Glutamatergic neuron (in vitro differentiated cells): ENCODE measurements at regions not wholly inside any gene's neighbourhood (a gene's known extent, or its start where the extent isn't known, plus 50 kb on each side); places are given as distances from the start of the nearest gene placed in this dataset.

Source experiments
- DNase-seq: peaks from one replicate; pipeline ENCODE4 v3.0.0; 2022
- H3K27ac Mint-ChIP-seq: one replicate; pipeline ENCODE4 v1.8.0; 2020; ENCODE audit warnings: mild to moderate bottlenecking, mixed read lengths, inconsistent platforms; ENCODE audit not compliant: unreplicated experiment
- H3K27me3 Mint-ChIP-seq: one replicate; pipeline ENCODE4 v1.8.0; 2020; ENCODE audit warnings: mild to moderate bottlenecking, moderate library complexity, mixed read lengths, inconsistent platforms; ENCODE audit not compliant: unreplicated experiment
- H3K36me3 Mint-ChIP-seq: one replicate; pipeline ENCODE4 v1.8.0; 2020; ENCODE audit warnings: mild to moderate bottlenecking, mixed read lengths, inconsistent platforms; ENCODE audit not compliant: unreplicated experiment
- H3K4me1 Mint-ChIP-seq: one replicate; pipeline ENCODE4 v1.8.0; 2020; ENCODE audit warnings: mild to moderate bottlenecking, low read depth, mixed read lengths, inconsistent platforms; ENCODE audit not compliant: unreplicated experiment
- H3K4me3 Mint-ChIP-seq: one replicate; pipeline ENCODE4 v1.8.0; 2020; ENCODE audit warnings: mild to moderate bottlenecking, mixed read lengths, inconsistent platforms; ENCODE audit not compliant: unreplicated experiment
- H3K9me3 Mint-ChIP-seq: one replicate; pipeline ENCODE4 v1.8.0; 2020; ENCODE audit warnings: mild to moderate bottlenecking, moderate library complexity, mixed read lengths, inconsistent platforms; ENCODE audit not compliant: unreplicated experiment
- TF ChIP-seq, protein P1 (sequence below): fragments of 200-600 bp; sonication (generic); IDR thresholded peaks from one replicate; pipeline ENCODE4 v1.5.0; 2021; ENCODE audit not compliant: partially characterized antibody, unreplicated experiment

- DNase-seq, result no peak
- Mint-ChIP-seq H3K4me3 (no peak overlapping the region), H3K36me3 (peaks cover 5% of the 10 kb centered on the region), H3K27me3 (peaks cover 1% of the 10 kb centered on the region), H3K4me1 (no peaks in the 10 kb centered on the region), H3K9me3 (no peaks in the 10 kb centered on the region), H3K27ac (no peak overlapping the region)
- TF ChIP-seq, protein P1, sequence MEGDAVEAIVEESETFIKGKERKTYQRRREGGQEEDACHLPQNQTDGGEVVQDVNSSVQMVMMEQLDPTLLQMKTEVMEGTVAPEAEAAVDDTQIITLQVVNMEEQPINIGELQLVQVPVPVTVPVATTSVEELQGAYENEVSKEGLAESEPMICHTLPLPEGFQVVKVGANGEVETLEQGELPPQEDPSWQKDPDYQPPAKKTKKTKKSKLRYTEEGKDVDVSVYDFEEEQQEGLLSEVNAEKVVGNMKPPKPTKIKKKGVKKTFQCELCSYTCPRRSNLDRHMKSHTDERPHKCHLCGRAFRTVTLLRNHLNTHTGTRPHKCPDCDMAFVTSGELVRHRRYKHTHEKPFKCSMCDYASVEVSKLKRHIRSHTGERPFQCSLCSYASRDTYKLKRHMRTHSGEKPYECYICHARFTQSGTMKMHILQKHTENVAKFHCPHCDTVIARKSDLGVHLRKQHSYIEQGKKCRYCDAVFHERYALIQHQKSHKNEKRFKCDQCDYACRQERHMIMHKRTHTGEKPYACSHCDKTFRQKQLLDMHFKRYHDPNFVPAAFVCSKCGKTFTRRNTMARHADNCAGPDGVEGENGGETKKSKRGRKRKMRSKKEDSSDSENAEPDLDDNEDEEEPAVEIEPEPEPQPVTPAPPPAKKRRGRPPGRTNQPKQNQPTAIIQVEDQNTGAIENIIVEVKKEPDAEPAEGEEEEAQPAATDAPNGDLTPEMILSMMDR, result no peak
These were observed 117.0 kb upstream of the RIOK3 start for GRCh38 chr18:23336101-23336500.

DNA sequence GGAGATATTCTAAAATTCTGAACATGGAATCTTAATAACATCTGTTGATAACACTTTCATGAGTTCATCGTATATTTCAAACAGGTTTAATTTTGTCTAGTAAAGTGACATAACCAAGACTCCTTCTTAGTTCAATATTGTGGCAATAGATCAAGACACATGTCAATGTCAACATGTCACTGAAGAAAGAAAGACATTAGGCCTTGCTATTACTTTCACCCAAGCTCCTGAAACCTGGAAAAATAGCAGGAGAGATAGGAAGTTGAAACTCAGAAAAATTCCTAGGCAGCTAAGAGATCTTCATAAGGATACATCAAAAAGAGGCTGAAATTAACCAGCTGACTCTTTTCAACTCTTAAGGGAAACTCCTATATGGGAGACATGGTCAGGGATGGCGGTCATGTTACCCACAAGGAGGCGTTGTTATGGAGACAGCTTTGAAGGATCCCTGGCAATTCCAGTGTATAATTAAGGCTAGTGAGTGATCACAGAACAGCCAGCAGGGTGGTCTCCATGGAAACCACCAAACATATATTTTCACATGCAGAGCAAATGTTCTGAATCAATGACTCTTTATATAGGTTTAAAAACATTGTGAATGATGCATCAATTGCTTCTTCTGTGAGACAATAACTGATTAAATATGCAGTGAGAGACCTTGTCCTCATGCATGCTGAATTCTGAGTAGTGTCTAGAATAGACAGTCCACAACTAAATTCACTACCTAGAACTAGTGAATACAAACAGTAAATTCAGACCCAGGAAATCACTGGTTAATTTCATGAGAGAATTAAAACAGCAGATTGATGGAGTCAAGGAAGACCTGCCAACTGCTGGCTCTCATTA lies 115.3 kb upstream of the RIOK3 start:
- H3K27ac Mint-ChIP-seq, result no peak overlapping the region
- no peaks in the 10 kb centered on the region for H3K9me3 Mint-ChIP-seq
- no peak overlapping the region for H3K4me3 Mint-ChIP-seq
- no peaks in the 10 kb centered on the region for H3K4me1 Mint-ChIP-seq
- TF ChIP-seq, protein P1, result no peak
- H3K27me3 Mint-ChIP-seq, result peaks cover 1% of the 10 kb centered on the region
- no peak for DNase-seq
- H3K36me3 Mint-ChIP-seq, result peaks cover 5% of the 10 kb centered on the region

DNA sequence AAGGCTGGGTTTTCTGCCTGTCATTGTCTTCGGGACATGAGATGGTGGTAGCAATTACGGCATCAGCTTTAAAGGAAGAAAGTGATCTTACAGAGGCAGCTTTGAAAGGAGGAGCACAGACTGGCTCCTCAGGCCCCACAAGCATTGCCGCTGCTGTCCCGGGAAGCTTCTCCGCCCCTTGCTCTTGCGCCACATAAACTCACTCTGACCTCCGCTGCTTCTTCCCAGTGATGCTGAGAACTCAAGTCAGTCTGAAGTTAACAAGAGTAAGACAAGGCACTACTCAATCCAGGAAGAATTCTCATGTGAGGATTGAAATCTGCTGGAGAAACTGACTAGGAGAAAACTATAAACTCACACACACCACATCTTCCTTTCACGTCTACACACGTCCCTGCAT lies 112.4 kb upstream of the RIOK3 start:
- H3K27ac Mint-ChIP-seq, result no peak overlapping the region
- H3K4me3 Mint-ChIP-seq, result no peak overlapping the region
- peaks cover 1% of the 10 kb centered on the region for H3K27me3 Mint-ChIP-seq
- TF ChIP-seq, protein P1, result no peak
- H3K4me1 Mint-ChIP-seq, result no peaks in the 10 kb centered on the region
- no peaks in the 10 kb centered on the region for H3K9me3 Mint-ChIP-seq
- H3K36me3 Mint-ChIP-seq, result peaks cover 5% of the 10 kb centered on the region
- DNase-seq, result no peak

DNA sequence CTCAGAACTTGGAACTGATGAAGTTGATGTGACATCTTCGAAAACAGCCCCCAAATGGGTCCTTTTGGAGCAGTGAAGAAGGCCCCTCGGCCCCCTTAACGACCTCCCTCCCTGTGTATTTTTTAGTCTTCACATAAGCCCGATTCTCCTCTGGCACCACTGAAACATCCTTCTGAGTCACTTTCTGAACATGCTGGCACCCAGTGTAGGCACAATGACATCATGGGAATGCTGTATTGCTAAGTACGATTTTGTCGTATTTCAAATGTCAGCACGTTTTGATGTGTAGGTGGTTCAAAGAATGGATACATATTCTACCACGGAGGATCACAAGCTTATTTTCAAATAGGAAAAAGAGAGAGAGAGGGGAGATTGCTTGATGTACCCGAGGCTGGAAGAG lies 111.7 kb upstream of the RIOK3 start:
- H3K27ac Mint-ChIP-seq, result no peak overlapping the region
- no peak overlapping the region for H3K4me3 Mint-ChIP-seq
- TF ChIP-seq, protein P1, result no peak
- H3K9me3 Mint-ChIP-seq, result no peaks in the 10 kb centered on the region
- DNase-seq, result no peak
- H3K27me3 Mint-ChIP-seq, result no peaks in the 10 kb centered on the region
- no peaks in the 10 kb centered on the region for H3K4me1 Mint-ChIP-seq
- H3K36me3 Mint-ChIP-seq, result peaks cover 3% of the 10 kb centered on the region

GRCh38 chr18:23341983-23342382 lies 111.1 kb upstream of the RIOK3 start:
- no peaks in the 10 kb centered on the region for H3K36me3 Mint-ChIP-seq
- TF ChIP-seq, protein P1, result no peak
- no peak overlapping the region for H3K27ac Mint-ChIP-seq
- H3K27me3 Mint-ChIP-seq, result no peaks in the 10 kb centered on the region
- no peak for DNase-seq
- H3K4me1 Mint-ChIP-seq, result no peaks in the 10 kb centered on the region
- H3K9me3 Mint-ChIP-seq, result no peaks in the 10 kb centered on the region
- no peak overlapping the region for H3K4me3 Mint-ChIP-seq
